ENCODE measurements at regions not wholly inside any gene's neighbourhood (a gene's known extent, or its start where the extent isn't known, plus 50 kb on each side); places are given as distances from the start of the nearest gene placed in this dataset.

- Histone ChIP-seq H3K4me3 (ENCODE audit: insufficient read length, low read depth) (no peak overlapping the region), H3K9ac (ENCODE audit: insufficient read length, low read depth) (no peak overlapping the region), H3K9me3 (ENCODE audit: insufficient read depth, low read length) (no peaks in the 10 kb centered on the region), H3K36me3 (ENCODE audit: insufficient read depth, insufficient read length, low read length) (no peaks in the 10 kb centered on the region), H3K4me1 (ENCODE audit: insufficient read depth, insufficient read length) (no peaks in the 10 kb centered on the region), H3K27me3 (ENCODE audit: insufficient read depth, insufficient read length) (no peaks in the 10 kb centered on the region)
- no peak for DNase-seq (ENCODE audit: low read depth, low spot score)
- no peak for TF ChIP-seq YY1 (IDR thresholded peaks at IDR 0.05; ENCODE audit: insufficient read depth, insufficient read length)
- no peak for TF ChIP-seq ZNF274 (IDR thresholded peaks at IDR 0.05; ENCODE audit: low read depth, low read length)
- no peak for TF ChIP-seq SUZ12 (IDR thresholded peaks at IDR 0.05; ENCODE audit: extremely low read depth, insufficient read depth, insufficient read length)
Observed at GRCh38 chr9:118446943-118447639, 742.9 kb downstream of the TLR4 start.

GRCh38 chr9:118449554-118449953 lies 745.4 kb downstream of the TLR4 start:
- Histone ChIP-seq H3K9ac (ENCODE audit: insufficient read length, low read depth) (no peak overlapping the region), H3K4me1 (ENCODE audit: insufficient read depth, insufficient read length) (no peaks in the 10 kb centered on the region), H3K36me3 (ENCODE audit: insufficient read depth, insufficient read length, low read length) (no peaks in the 10 kb centered on the region), H3K9me3 (ENCODE audit: insufficient read depth, low read length) (no peaks in the 10 kb centered on the region), H3K27me3 (ENCODE audit: insufficient read depth, insufficient read length) (no peaks in the 10 kb centered on the region), H3K4me3 (ENCODE audit: insufficient read length, low read depth) (no peak overlapping the region)
- TF ChIP-seq ZNF274 (IDR thresholded peaks at IDR 0.05; ENCODE audit: low read depth, low read length), result no peak
- no peak for TF ChIP-seq SUZ12 (IDR thresholded peaks at IDR 0.05; ENCODE audit: extremely low read depth, insufficient read depth, insufficient read length)
- no peak for TF ChIP-seq YY1 (IDR thresholded peaks at IDR 0.05; ENCODE audit: insufficient read depth, insufficient read length)
- DNase-seq (ENCODE audit: low read depth, low spot score), result no peak

- Histone ChIP-seq H3K4me1 (ENCODE audit: insufficient read depth, insufficient read length) (no peaks in the 10 kb centered on the region), H3K27me3 (ENCODE audit: insufficient read depth, insufficient read length) (no peaks in the 10 kb centered on the region), H3K9ac (ENCODE audit: insufficient read length, low read depth) (no peak overlapping the region), H3K4me3 (ENCODE audit: insufficient read length, low read depth) (no peak overlapping the region), H3K9me3 (ENCODE audit: insufficient read depth, low read length) (no peaks in the 10 kb centered on the region), H3K36me3 (ENCODE audit: insufficient read depth, insufficient read length, low read length) (no peaks in the 10 kb centered on the region)
- DNase-seq (ENCODE audit: low read depth, low spot score), result no peak
- TF ChIP-seq YY1 (IDR thresholded peaks at IDR 0.05; ENCODE audit: insufficient read depth, insufficient read length) (no peak), SUZ12 (IDR thresholded peaks at IDR 0.05; ENCODE audit: extremely low read depth, insufficient read depth, insufficient read length) (no peak), ZNF274 (IDR thresholded peaks at IDR 0.05; ENCODE audit: low read depth, low read length) (no peak)
Observed at GRCh38 chr9:118455259-118455658, 751.1 kb downstream of the TLR4 start.

GRCh38 chr9:118455788-118456187 lies 751.6 kb downstream of the TLR4 start:
- H3K9ac ChIP-seq (ENCODE audit: insufficient read length, low read depth), result no peak overlapping the region
- no peak overlapping the region for H3K4me3 ChIP-seq (ENCODE audit: insufficient read length, low read depth)
- no peaks in the 10 kb centered on the region for H3K36me3 ChIP-seq (ENCODE audit: insufficient read depth, insufficient read length, low read length)
- no peak for TF ChIP-seq YY1 (IDR thresholded peaks at IDR 0.05; ENCODE audit: insufficient read depth, insufficient read length)
- no peak for TF ChIP-seq SUZ12 (IDR thresholded peaks at IDR 0.05; ENCODE audit: extremely low read depth, insufficient read depth, insufficient read length)
- no peak for TF ChIP-seq ZNF274 (IDR thresholded peaks at IDR 0.05; ENCODE audit: low read depth, low read length)
- H3K9me3 ChIP-seq (ENCODE audit: insufficient read depth, low read length), result no peaks in the 10 kb centered on the region
- H3K27me3 ChIP-seq (ENCODE audit: insufficient read depth, insufficient read length), result no peaks in the 10 kb centered on the region
- DNase-seq (ENCODE audit: low read depth, low spot score), result no peak
- no peaks in the 10 kb centered on the region for H3K4me1 ChIP-seq (ENCODE audit: insufficient read depth, insufficient read length)

GRCh38 chr9:118457171-118458000 lies 753.2 kb downstream of the TLR4 start:
- H3K9me3 ChIP-seq (ENCODE audit: insufficient read depth, low read length), result no peaks in the 10 kb centered on the region
- no peak overlapping the region for H3K9ac ChIP-seq (ENCODE audit: insufficient read length, low read depth)
- no peaks in the 10 kb centered on the region for H3K4me1 ChIP-seq (ENCODE audit: insufficient read depth, insufficient read length)
- H3K27me3 ChIP-seq (ENCODE audit: insufficient read depth, insufficient read length), result no peaks in the 10 kb centered on the region
- peak; percentile 3 for DNase-seq (ENCODE audit: low read depth, low spot score)
- H3K4me3 ChIP-seq (ENCODE audit: insufficient read length, low read depth), result no peak overlapping the region
- H3K36me3 ChIP-seq (ENCODE audit: insufficient read depth, insufficient read length, low read length), result no peaks in the 10 kb centered on the region
- no peak for TF ChIP-seq SUZ12 (IDR thresholded peaks at IDR 0.05; ENCODE audit: extremely low read depth, insufficient read depth, insufficient read length)
- no peak for TF ChIP-seq ZNF274 (IDR thresholded peaks at IDR 0.05; ENCODE audit: low read depth, low read length)

- no peak overlapping the region for H3K4me3 ChIP-seq (ENCODE audit: insufficient read length, low read depth)
- H3K27me3 ChIP-seq (ENCODE audit: insufficient read depth, insufficient read length), result no peaks in the 10 kb centered on the region
- no peaks in the 10 kb centered on the region for H3K9me3 ChIP-seq (ENCODE audit: insufficient read depth, low read length)
- no peak for TF ChIP-seq ZNF274 (IDR thresholded peaks at IDR 0.05; ENCODE audit: low read depth, low read length)
- TF ChIP-seq SUZ12 (IDR thresholded peaks at IDR 0.05; ENCODE audit: extremely low read depth, insufficient read depth, insufficient read length), result no peak
- TF ChIP-seq YY1 (IDR thresholded peaks at IDR 0.05; ENCODE audit: insufficient read depth, insufficient read length), result no peak
- no peak for DNase-seq (ENCODE audit: low read depth, low spot score)
- H3K9ac ChIP-seq (ENCODE audit: insufficient read length, low read depth), result no peak overlapping the region
- no peaks in the 10 kb centered on the region for H3K4me1 ChIP-seq (ENCODE audit: insufficient read depth, insufficient read length)
- no peaks in the 10 kb centered on the region for H3K36me3 ChIP-seq (ENCODE audit: insufficient read depth, insufficient read length, low read length)
Observed at GRCh38 chr9:118459913-118460312, 755.7 kb downstream of the TLR4 start.

GRCh38 chr9:118463419-118463818 lies 759.2 kb downstream of the TLR4 start:
- Histone ChIP-seq H3K27me3 (ENCODE audit: insufficient read depth, insufficient read length) (no peaks in the 10 kb centered on the region), H3K9ac (ENCODE audit: insufficient read length, low read depth) (no peak overlapping the region), H3K9me3 (ENCODE audit: insufficient read depth, low read length) (no peaks in the 10 kb centered on the region), H3K36me3 (ENCODE audit: insufficient read depth, insufficient read length, low read length) (no peaks in the 10 kb centered on the region), H3K4me1 (ENCODE audit: insufficient read depth, insufficient read length) (no peaks in the 10 kb centered on the region), H3K4me3 (ENCODE audit: insufficient read length, low read depth) (no peak overlapping the region)
- TF ChIP-seq YY1 (IDR thresholded peaks at IDR 0.05; ENCODE audit: insufficient read depth, insufficient read length), result no peak
- TF ChIP-seq ZNF274 (IDR thresholded peaks at IDR 0.05; ENCODE audit: low read depth, low read length), result no peak
- TF ChIP-seq SUZ12 (IDR thresholded peaks at IDR 0.05; ENCODE audit: extremely low read depth, insufficient read depth, insufficient read length), result no peak
- no peak for DNase-seq (ENCODE audit: low read depth, low spot score)
